OCI-LY1 (cell line): ENCODE measurements at regions not wholly inside any gene's neighbourhood (a gene's known extent, or its start where the extent isn't known, plus 50 kb on each side); places are given as distances from the start of the nearest gene placed in this dataset.

Experiments used
- CTCF ChIP-seq: fragments of 200-600 bp; sonication (generic), shearing (Covaris generic); IDR thresholded peaks from 2 replicates; pipeline ENCODE4 v1.5.1; 2017; ENCODE audit warnings: mild to moderate bottlenecking, antibody characterized with exemption, low read length, moderate library complexity, mixed read lengths
- EZH2 ChIP-seq: fragments of 200-600 bp; sonication (generic), shearing (Covaris generic); IDR thresholded peaks from 2 replicates; pipeline ENCODE4 v1.8.0; 2017; ENCODE audit warnings: borderline replicate concordance, mixed run types, mild to moderate bottlenecking, antibody characterized with exemption, low read length, moderate library complexity, mixed read lengths

GRCh38 chr3:30102356-30102755, 504.0 kb upstream of the TGFBR2 start:
- TF ChIP-seq CTCF (no peak), EZH2 (no peak)
